ENCODE measurements at regions not wholly inside any gene's neighbourhood (a gene's known extent, or its start where the extent isn't known, plus 50 kb on each side); places are given as distances from the start of the nearest gene placed in this dataset.

DNA sequence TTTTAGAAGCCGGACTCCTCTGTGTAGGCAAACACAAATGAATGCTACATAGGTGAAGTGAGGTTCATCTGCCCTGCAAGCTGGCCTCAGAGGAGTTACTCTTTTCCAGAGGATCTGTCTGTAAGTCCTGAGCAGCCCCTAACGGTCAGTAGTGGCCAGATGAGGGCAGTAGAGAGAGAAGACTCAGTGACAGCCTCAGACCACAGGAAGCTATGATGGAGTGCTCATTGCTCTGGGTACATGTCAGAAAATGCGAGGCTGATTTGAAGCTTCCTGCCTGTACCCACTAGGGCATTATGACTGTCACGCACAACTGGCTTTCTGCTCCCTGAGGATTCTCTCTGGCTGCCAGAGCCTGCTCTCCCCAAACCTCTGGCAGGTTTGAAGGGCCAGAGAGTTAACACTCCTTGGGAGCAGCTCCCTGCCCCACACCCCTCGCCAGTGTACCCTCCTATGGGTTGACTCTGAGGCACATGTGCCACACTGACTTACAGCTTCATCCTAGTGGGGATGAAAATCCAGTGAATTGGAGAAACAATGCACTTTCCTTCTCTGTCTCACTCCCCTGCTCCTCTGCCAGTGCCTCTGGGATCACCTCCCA is 141.5 kb downstream of the GABRG2 start:
- ChIA-PET CTCF (interaction anchor here (1.1 to 1.3 kb wide), 2 partner anchors 18 to 1139 kb away, joined by 3 read pairs; no protein-coding TSS in a partner anchor), POLR2A (no interaction called here)
- DNase-seq (ENCODE audit: extremely low spot score): peak; percentile 42
- TF ChIP-seq ARNT (IDR thresholded peaks at IDR 0.05): no peak
- TF ChIP-seq PKNOX1 (IDR thresholded peaks at IDR 0.05): 0 out of 2 replicates have a peak, but pooled peaks have one; percentile 4
- TF ChIP-seq NFRKB (IDR thresholded peaks at IDR 0.05): no peak
- no peak for TF ChIP-seq SUZ12 (IDR thresholded peaks at IDR 0.05)
- no peak for TF ChIP-seq HDGF (IDR thresholded peaks at IDR 0.05; ENCODE audit: borderline replicate concordance)
- TF ChIP-seq L3MBTL2 (conservative IDR thresholded peaks at IDR 0.05): no peak
- no peak for TF ChIP-seq SP1 (IDR thresholded peaks at IDR 0.05)

- no peak for DNase-seq (ENCODE audit: extremely low spot score)
- no peak for TF ChIP-seq BHLHE40 (IDR thresholded peaks at IDR 0.05; ENCODE audit: borderline replicate concordance)
- TF ChIP-seq SP1 (IDR thresholded peaks at IDR 0.05): no peak
- no peak for TF ChIP-seq FOXA1 (IDR thresholded peaks at IDR 0.05)
- ChIA-PET CTCF (no interaction called here), POLR2A (no interaction called here)
Observed at GRCh38 chr5:162214551-162214950, 147.0 kb downstream of the GABRG2 start.

DNA sequence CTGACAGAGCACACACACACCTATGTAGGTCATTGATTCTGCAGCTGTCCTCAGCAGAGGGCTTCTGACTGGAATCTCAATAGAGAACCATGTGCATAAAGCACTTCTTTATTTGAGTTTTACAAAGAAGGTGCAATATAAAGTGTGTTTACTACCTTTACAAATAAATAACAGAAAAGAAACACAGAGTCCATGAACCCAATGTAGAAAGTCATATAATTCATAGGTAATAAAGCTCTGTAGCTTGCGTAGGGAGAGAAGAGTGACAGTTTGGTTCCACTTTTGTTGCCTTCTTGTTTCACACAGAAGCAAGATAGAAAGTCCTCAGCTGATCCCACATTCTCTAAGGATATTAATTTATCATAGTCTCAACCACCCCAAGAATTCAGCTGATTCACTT is 149.5 kb downstream of the GABRG2 start:
- no peak for DNase-seq (ENCODE audit: extremely low spot score)
- TF ChIP-seq SUZ12 (IDR thresholded peaks at IDR 0.05) (no peak), FOXA1 (IDR thresholded peaks at IDR 0.05) (no peak), TARDBP (IDR thresholded peaks at IDR 0.05) (no peak), HDGF (IDR thresholded peaks at IDR 0.05; ENCODE audit: borderline replicate concordance) (no peak), ZNF384 (IDR thresholded peaks at IDR 0.05) (no peak), BHLHE40 (IDR thresholded peaks at IDR 0.05; ENCODE audit: borderline replicate concordance) (no peak), ELF4 (IDR thresholded peaks at IDR 0.05) (no peak), LEF1 (IDR thresholded peaks at IDR 0.05; ENCODE audit: borderline replicate concordance) (no peak), FOXM1 (IDR thresholded peaks at IDR 0.05; ENCODE audit: borderline replicate concordance) (no peak), PKNOX1 (IDR thresholded peaks at IDR 0.05) (no peak), L3MBTL2 (conservative IDR thresholded peaks at IDR 0.05) (no peak), CTBP1 (IDR thresholded peaks at IDR 0.05; ENCODE audit: borderline replicate concordance) (no peak), FOXK2 (IDR thresholded peaks at IDR 0.05) (no peak), NFRKB (IDR thresholded peaks at IDR 0.05) (no peak), SP1 (IDR thresholded peaks at IDR 0.05) (no peak), ARNT (IDR thresholded peaks at IDR 0.05) (no peak)
- ChIA-PET CTCF (no interaction called here), POLR2A (no interaction called here)

- POLR2A ChIA-PET: no interaction called here
- CTCF ChIA-PET: no interaction called here
- no peak for TF ChIP-seq ELF4 (IDR thresholded peaks at IDR 0.05)
- no peak for TF ChIP-seq FOXM1 (IDR thresholded peaks at IDR 0.05; ENCODE audit: borderline replicate concordance)
- TF ChIP-seq SUZ12 (IDR thresholded peaks at IDR 0.05): no peak
- no peak for TF ChIP-seq PKNOX1 (IDR thresholded peaks at IDR 0.05)
- TF ChIP-seq SP1 (IDR thresholded peaks at IDR 0.05): no peak
- TF ChIP-seq L3MBTL2 (conservative IDR thresholded peaks at IDR 0.05): no peak
- no peak for TF ChIP-seq ZNF384 (IDR thresholded peaks at IDR 0.05)
- TF ChIP-seq FOXA1 (IDR thresholded peaks at IDR 0.05): no peak
- no peak for TF ChIP-seq NFRKB (IDR thresholded peaks at IDR 0.05)
- no peak for TF ChIP-seq CTBP1 (IDR thresholded peaks at IDR 0.05; ENCODE audit: borderline replicate concordance)
- TF ChIP-seq FOXK2 (IDR thresholded peaks at IDR 0.05): no peak
- no peak for TF ChIP-seq BHLHE40 (IDR thresholded peaks at IDR 0.05; ENCODE audit: borderline replicate concordance)
- TF ChIP-seq LEF1 (IDR thresholded peaks at IDR 0.05; ENCODE audit: borderline replicate concordance): no peak
- no peak for TF ChIP-seq ARNT (IDR thresholded peaks at IDR 0.05)
- TF ChIP-seq HDGF (IDR thresholded peaks at IDR 0.05; ENCODE audit: borderline replicate concordance): no peak
- TF ChIP-seq TARDBP (IDR thresholded peaks at IDR 0.05): no peak
- no peak for DNase-seq (ENCODE audit: extremely low spot score)
Observed at GRCh38 chr5:162221910-162222309, 154.3 kb downstream of the GABRG2 start.

DNA sequence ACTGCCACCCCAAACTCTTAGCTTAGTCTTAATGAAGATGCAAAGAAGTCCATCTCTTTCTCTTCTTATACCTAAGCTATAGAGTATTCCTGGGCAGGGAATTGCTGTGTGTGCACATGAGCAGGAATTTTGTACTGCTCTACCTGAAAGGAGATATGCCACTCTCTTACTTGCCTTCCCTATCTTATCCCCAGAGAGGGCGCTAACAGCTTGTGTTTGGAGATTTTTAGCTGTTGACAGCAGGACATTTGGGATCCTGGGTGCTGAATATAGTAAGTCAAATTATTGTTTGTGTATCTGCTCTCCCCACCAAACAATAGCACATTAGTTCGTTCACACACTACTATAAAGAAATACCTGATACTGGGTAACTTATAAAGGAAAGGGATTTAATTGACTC is 159.5 kb downstream of the GABRG2 start:
- no peak for DNase-seq (ENCODE audit: extremely low spot score)
- TF ChIP-seq CTBP1 (IDR thresholded peaks at IDR 0.05; ENCODE audit: borderline replicate concordance): no peak
- no peak for TF ChIP-seq LEF1 (IDR thresholded peaks at IDR 0.05; ENCODE audit: borderline replicate concordance)
- no peak for TF ChIP-seq TARDBP (IDR thresholded peaks at IDR 0.05)
- TF ChIP-seq ARNT (IDR thresholded peaks at IDR 0.05): no peak
- no peak for TF ChIP-seq FOXM1 (IDR thresholded peaks at IDR 0.05; ENCODE audit: borderline replicate concordance)
- TF ChIP-seq FOXK2 (IDR thresholded peaks at IDR 0.05): no peak
- ChIA-PET CTCF (interaction anchor here (0.8 kb wide), 1 partner anchor 18 kb away, joined by 3 read pairs; no protein-coding TSS in a partner anchor), POLR2A (no interaction called here)

DNA sequence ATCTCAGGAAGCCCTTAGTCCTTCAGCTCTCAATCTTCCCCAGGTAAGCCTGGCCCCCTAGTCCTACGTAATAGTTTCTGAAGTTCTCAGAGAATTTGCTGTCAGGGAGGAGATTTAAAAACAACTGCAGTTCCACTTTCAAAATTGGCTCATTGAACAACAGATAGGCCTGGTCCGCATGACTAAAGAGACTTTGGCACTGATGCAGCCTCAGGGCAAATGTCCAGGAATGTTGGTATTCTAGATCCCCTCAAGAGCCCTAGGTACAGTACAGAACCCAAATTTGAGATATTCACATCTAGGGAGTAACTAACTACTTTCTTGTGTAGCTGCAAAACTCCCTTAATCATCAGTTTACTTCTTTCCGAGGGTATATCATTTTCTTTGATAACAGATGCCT is 162.8 kb downstream of the GABRG2 start:
- TF ChIP-seq ELF4 (IDR thresholded peaks at IDR 0.05): no peak
- TF ChIP-seq L3MBTL2 (conservative IDR thresholded peaks at IDR 0.05): no peak
- TF ChIP-seq BHLHE40 (IDR thresholded peaks at IDR 0.05; ENCODE audit: borderline replicate concordance): no peak
- no peak for TF ChIP-seq TARDBP (IDR thresholded peaks at IDR 0.05)
- no peak for TF ChIP-seq FOXK2 (IDR thresholded peaks at IDR 0.05)
- no peak for TF ChIP-seq NFRKB (IDR thresholded peaks at IDR 0.05)
- no peak for TF ChIP-seq FOXM1 (IDR thresholded peaks at IDR 0.05; ENCODE audit: borderline replicate concordance)
- no peak for TF ChIP-seq PKNOX1 (IDR thresholded peaks at IDR 0.05)
- TF ChIP-seq ARNT (IDR thresholded peaks at IDR 0.05): no peak
- no peak for TF ChIP-seq ZNF384 (IDR thresholded peaks at IDR 0.05)
- TF ChIP-seq FOXA1 (IDR thresholded peaks at IDR 0.05): no peak
- no peak for TF ChIP-seq LEF1 (IDR thresholded peaks at IDR 0.05; ENCODE audit: borderline replicate concordance)
- no peak for TF ChIP-seq SUZ12 (IDR thresholded peaks at IDR 0.05)
- no peak for TF ChIP-seq CTBP1 (IDR thresholded peaks at IDR 0.05; ENCODE audit: borderline replicate concordance)
- no peak for TF ChIP-seq HDGF (IDR thresholded peaks at IDR 0.05; ENCODE audit: borderline replicate concordance)
- POLR2A ChIA-PET: no interaction called here
- CTCF ChIA-PET: no interaction called here
- no peak for DNase-seq (ENCODE audit: extremely low spot score)

All from HEK293T (cell line).